Endothelial cell of umbilical vein (primary cell): ENCODE measurements at regions not wholly inside any gene's neighbourhood (a gene's known extent, or its start where the extent isn't known, plus 50 kb on each side); places are given as distances from the start of the nearest gene placed in this dataset.

Source experiments
- BruUV-seq: library from RNA; stranded (reverse); fragments of 400-500 nt; replicated peaks from 2 replicates; lab custom pipeline; 2021; lab: Mats Ljungman, UMichigan
- CTCF ChIA-PET: fragments of 300-600, 350-600 bp; sonication (Branson Sonifier 250); formaldehyde crosslinking; loops from one replicate; lab custom pipeline; 2021; ENCODE audit warnings: antibody characterized with exemption, inconsistent platforms; lab: Charles Lee
- POLR2A ChIA-PET: fragments of 300-600, 350-600 bp; sonication (Branson Sonifier 250); formaldehyde crosslinking; loops from one replicate; lab custom pipeline; 2021; ENCODE audit warnings: antibody characterized with exemption, inconsistent platforms; lab: Charles Lee
- DNase-seq: peaks from one replicate; pipeline ENCODE4 v3.0.0-alpha.2; 2011; ENCODE audit warnings: low read depth, low spot score
- FAIRE-seq: peaks from 2 replicates; lab custom pipeline; 2011; peaks lifted over from hg19 to GRCh38; lab: Jason Lieb, UNC
- H2AFZ ChIP-seq: 2 replicates; pipeline ENCODE4 v1.6.0; 2012; ENCODE audit warnings: low read depth, low read length, control low read depth, inconsistent platforms
- H3K27ac ChIP-seq: 2 replicates; pipeline ENCODE4 v1.5.1; 2011; ENCODE audit warnings: low read depth, mild to moderate bottlenecking, control low read depth, low read length, moderate library complexity; ENCODE audit not compliant: insufficient read depth
- H3K27me3 ChIP-seq, 2 experiments: 2 replicates each; pipeline versions ENCODE4 v1.6.0 to v1.6.1; 2011; ENCODE audit warnings: low read length in 2 of 2, mixed read lengths in 1 of 2; ENCODE audit not compliant: control insufficient read depth in 2 of 2, insufficient read depth in 2 of 2
- H3K36me3 ChIP-seq, 2 experiments: 2 replicates in 1 of 2; 3 replicates in 1 of 2; pipeline ENCODE4 v1.5.1; 2011; ENCODE audit warnings: low read length in 2 of 2, mild to moderate bottlenecking in 1 of 2, moderate library complexity in 1 of 2; ENCODE audit not compliant: control insufficient read depth in 2 of 2, insufficient read depth in 2 of 2; ENCODE audit errors: extremely low read depth in 1 of 2
- H3K4me1 ChIP-seq: 3 replicates; pipeline ENCODE4 v1.5.1; 2011; ENCODE audit warnings: mild to moderate bottlenecking, low read length; ENCODE audit not compliant: control insufficient read depth, insufficient read depth; ENCODE audit errors: extremely low read depth
- H3K4me2 ChIP-seq: 2 replicates; pipeline ENCODE4 v1.6.1; 2011; ENCODE audit warnings: low read length, control low read depth, mixed read lengths; ENCODE audit not compliant: insufficient read depth
- H3K4me3 ChIP-seq, 3 experiments: fragments of 200-600 bp in 1 of 3; sonication (generic), shearing (Covaris generic) in 1 of 3; replicated peaks in 1 of 3; 2 replicates each; pipeline ENCODE4 v1.5.1; 2011 to 2016; ENCODE audit warnings: control low read depth in 3 of 3, low read length in 3 of 3, mild to moderate bottlenecking in 2 of 3, inconsistent platforms in 1 of 3, low read depth in 1 of 3, moderate library complexity in 1 of 3; ENCODE audit not compliant: insufficient read depth in 1 of 3
- H3K79me2 ChIP-seq: 2 replicates; pipeline ENCODE4 v1.6.0; 2012; ENCODE audit warnings: low read length, inconsistent platforms; ENCODE audit not compliant: control insufficient read depth, insufficient read depth
- H3K9ac ChIP-seq: replicated peaks from 2 replicates; pipeline ENCODE3; 2011; ENCODE audit warnings: low read length, control low read depth; ENCODE audit not compliant: insufficient read depth; ENCODE audit errors: extremely low read depth
- H3K9me1 ChIP-seq: replicated peaks from 3 replicates; pipeline ENCODE4 v1.6.0; 2011; ENCODE audit warnings: mild to moderate bottlenecking, low read length; ENCODE audit not compliant: control insufficient read depth, insufficient read depth; ENCODE audit errors: extremely low read depth
- H3K9me3 ChIP-seq: replicated peaks from 2 replicates; pipeline ENCODE4 v1.5.1; 2012; ENCODE audit warnings: low read length, inconsistent platforms; ENCODE audit not compliant: control insufficient read depth, insufficient read depth
- H4K20me1 ChIP-seq: replicated peaks from 2 replicates; pipeline ENCODE3; 2011; ENCODE audit warnings: mild to moderate bottlenecking, low read length; ENCODE audit not compliant: control insufficient read depth, insufficient read depth; ENCODE audit errors: extremely low read depth
- EZH2 ChIP-seq: IDR thresholded peaks from 2 replicates; pipeline ENCODE4 v1.6.1; 2012; ENCODE audit warnings: borderline replicate concordance, low read depth, mild to moderate bottlenecking, moderate library complexity, low read length, inconsistent platforms; ENCODE audit not compliant: severe bottlenecking
- FOS ChIP-seq: IDR thresholded peaks from 2 replicates; pipeline ENCODE4 v1.6.1; 2011; ENCODE audit warnings: mild to moderate bottlenecking, low read length, moderate library complexity, borderline replicate concordance; ENCODE audit not compliant: insufficient read depth
- GATA2 ChIP-seq: IDR thresholded peaks from 2 replicates; pipeline ENCODE4 v1.7.0; 2011; ENCODE audit warnings: low read depth, mild to moderate bottlenecking, moderate library complexity, mixed read lengths, low read length; ENCODE audit not compliant: insufficient read length, insufficient read depth
- JUN ChIP-seq: IDR thresholded peaks from 2 replicates; pipeline ENCODE4 v1.6.1; 2011; ENCODE audit warnings: borderline replicate concordance, low read depth; ENCODE audit not compliant: insufficient read length, insufficient read depth
- MAX ChIP-seq: IDR thresholded peaks from 2 replicates; pipeline ENCODE4 v1.6.1; 2011; ENCODE audit not compliant: insufficient read depth, insufficient read length
- MYC ChIP-seq: IDR thresholded peaks from one replicate; pipeline ENCODE4 v1.6.1; 2011; ENCODE audit warnings: mild to moderate bottlenecking, low read depth, low read length
- POLR2A ChIP-seq: IDR thresholded peaks from 2 replicates; pipeline ENCODE4 v1.6.1; 2012; ENCODE audit warnings: low read depth, mild to moderate bottlenecking, control low read depth, low read length
- POLR2AphosphoS5 ChIP-seq: IDR thresholded peaks from 2 replicates; pipeline ENCODE4 v1.6.1; 2012; ENCODE audit warnings: low read depth, mild to moderate bottlenecking, control low read depth, low read length, moderate library complexity; ENCODE audit not compliant: insufficient read depth
- dilution Hi-C: fragments of 300-500 bp; cut with MboI; formaldehyde crosslinking; loops from one replicate; pipeline ENCODE4 v1.15.0; 2019; ENCODE audit warnings: low sequenced_read_pairs; ENCODE audit not compliant: extremely low pct_ligation_motif_present
- intact Hi-C: fragments of 100-400 bp; cut with micrococcal nuclease; formaldehyde crosslinking; loops from one replicate; pipeline ENCODE4 v1.10.0; 2022
- TF ChIP-seq, protein P1 (sequence below), 2 donors: IDR thresholded peaks; 1 replicate in 1 of 2; 2 replicates in 1 of 2; pipeline ENCODE4 v1.5.1; 2011; ENCODE audit warnings: low read length in 2 of 2, mild to moderate bottlenecking in 2 of 2, moderate library complexity in 2 of 2, control low read depth in 1 of 2, inconsistent platforms in 1 of 2, low read depth in 1 of 2; ENCODE audit not compliant: insufficient read depth in 1 of 2; ENCODE audit errors: extremely low read depth in 1 of 2

- intact Hi-C loops: no loop called here
- H4K20me1 ChIP-seq: no peaks in the 10 kb centered on the region
- no peak for FAIRE-seq
- H3K79me2 ChIP-seq: no peaks in the 10 kb centered on the region
- no peak for DNase-seq
- no peaks in the 10 kb centered on the region for H3K36me3 ChIP-seq
- no peak overlapping the region for H2AFZ ChIP-seq
- no peak overlapping the region for H3K27ac ChIP-seq
- POLR2A ChIA-PET: no interaction called here
- no peak overlapping the region for H3K4me2 ChIP-seq
- H3K4me1 ChIP-seq: no peaks in the 10 kb centered on the region
- no TSS peak for BruUV-seq
- CTCF ChIA-PET: interaction anchor here (1.2 kb wide), 1 partner anchor 12 kb away, joined by 4 read pairs; no protein-coding TSS in a partner anchor
- no peak overlapping the region for H3K9ac ChIP-seq
- no peak overlapping the region for H3K4me3 ChIP-seq
- no peak for TF ChIP-seq JUN
- no peak for TF ChIP-seq POLR2A
- no peak for TF ChIP-seq MYC
- TF ChIP-seq FOS: no peak
- TF ChIP-seq, protein P1, sequence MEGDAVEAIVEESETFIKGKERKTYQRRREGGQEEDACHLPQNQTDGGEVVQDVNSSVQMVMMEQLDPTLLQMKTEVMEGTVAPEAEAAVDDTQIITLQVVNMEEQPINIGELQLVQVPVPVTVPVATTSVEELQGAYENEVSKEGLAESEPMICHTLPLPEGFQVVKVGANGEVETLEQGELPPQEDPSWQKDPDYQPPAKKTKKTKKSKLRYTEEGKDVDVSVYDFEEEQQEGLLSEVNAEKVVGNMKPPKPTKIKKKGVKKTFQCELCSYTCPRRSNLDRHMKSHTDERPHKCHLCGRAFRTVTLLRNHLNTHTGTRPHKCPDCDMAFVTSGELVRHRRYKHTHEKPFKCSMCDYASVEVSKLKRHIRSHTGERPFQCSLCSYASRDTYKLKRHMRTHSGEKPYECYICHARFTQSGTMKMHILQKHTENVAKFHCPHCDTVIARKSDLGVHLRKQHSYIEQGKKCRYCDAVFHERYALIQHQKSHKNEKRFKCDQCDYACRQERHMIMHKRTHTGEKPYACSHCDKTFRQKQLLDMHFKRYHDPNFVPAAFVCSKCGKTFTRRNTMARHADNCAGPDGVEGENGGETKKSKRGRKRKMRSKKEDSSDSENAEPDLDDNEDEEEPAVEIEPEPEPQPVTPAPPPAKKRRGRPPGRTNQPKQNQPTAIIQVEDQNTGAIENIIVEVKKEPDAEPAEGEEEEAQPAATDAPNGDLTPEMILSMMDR (IDR thresholded peaks at IDR 0.05; ENCODE audit: extremely low read depth in 1 of 2, insufficient read depth in 1 of 2, low read depth in 1 of 2, low read length in 2 of 2): no peak
- TF ChIP-seq MAX: no peak
- TF ChIP-seq EZH2: no peak
- no peak for TF ChIP-seq POLR2AphosphoS5
- no peak for TF ChIP-seq GATA2
- H3K9me3 ChIP-seq: no peaks in the 10 kb centered on the region
- dilution Hi-C loops: no loop called here
- H3K9me1 ChIP-seq: no peaks in the 10 kb centered on the region
- peaks cover 15 to 32% of the 10 kb centered on the region in 2 experiments for H3K27me3 ChIP-seq
Observed at GRCh38 chr3:150172356-150172755, 201.7 kb upstream of the PFN2 start.
